Colonic mucosa (tissue), 4 donors: ENCODE measurements at regions not wholly inside any gene's neighbourhood (a gene's known extent, or its start where the extent isn't known, plus 50 kb on each side); places are given as distances from the start of the nearest gene placed in this dataset.

Experiments used
- DNase-seq: peaks from one replicate; pipeline ENCODE4 v3.0.0-alpha.2; 2020
- H3K27ac ChIP-seq: fragments of 200-600 bp; one replicate; pipeline ENCODE4 v1.8.0; 2021
- H3K27me3 ChIP-seq: fragments of 200-600 bp; one replicate; pipeline ENCODE4 v1.8.0; 2021
- H3K36me3 ChIP-seq: fragments of 200-600 bp; one replicate; pipeline ENCODE4 v1.8.0; 2021
- H3K4me1 ChIP-seq: fragments of 200-600 bp; one replicate; pipeline ENCODE4 v1.8.0; 2021; ENCODE audit warnings: mild to moderate bottlenecking
- H3K4me3 ChIP-seq: fragments of 200-600 bp; one replicate; pipeline ENCODE4 v1.8.0; 2021
- H3K9ac ChIP-seq, 2 donors: one replicate each; pipeline ENCODE4 v1.7.0; 2013; ENCODE audit warnings: control low read depth in 2 of 2, low read depth in 2 of 2, low read length in 2 of 2
- H3K9me3 ChIP-seq: fragments of 200-600 bp; one replicate; pipeline ENCODE4 v1.8.0; 2021
- intact Hi-C: fragments of 100-400 bp; cut with DNase I; formaldehyde crosslinking; loops from one replicate; pipeline ENCODE4 v1.14.1; 2022
- TF ChIP-seq, protein P1 (sequence below): fragments of 200-600 bp; IDR thresholded peaks from one replicate; pipeline ENCODE4 v1.8.0; 2022; ENCODE audit warnings: antibody characterized with exemption, mild to moderate bottlenecking
- donor health status: healthy.
- donor health status: DM: no; HTN: no; CAD: no.
- donor health status: DM: no; HTN: no; CAD: no.

DNA sequence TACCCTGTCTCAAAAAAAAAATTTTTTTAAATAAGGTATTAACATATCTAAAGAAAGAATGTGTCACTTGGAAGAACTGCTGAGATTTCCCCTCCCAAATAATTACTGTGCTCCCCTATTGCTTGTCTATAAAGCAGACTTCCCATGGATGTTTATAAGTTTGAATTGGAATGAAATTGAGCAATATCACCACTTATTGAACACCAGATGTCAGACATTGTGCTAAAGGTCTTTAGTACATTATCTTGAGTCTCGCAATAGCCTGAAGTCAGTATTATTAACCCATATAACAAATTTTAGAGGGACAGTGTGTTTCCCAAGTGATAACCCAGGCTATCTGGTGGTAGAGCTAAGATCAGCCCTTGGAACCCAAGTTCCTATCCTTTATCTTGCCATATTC is 69.0 kb upstream of the EPCAM start:
- Histone ChIP-seq H3K9me3 (no peaks in the 10 kb centered on the region), H3K4me3 (no peak overlapping the region), H3K27me3 (no peaks in the 10 kb centered on the region), H3K36me3 (no peaks in the 10 kb centered on the region), H3K9ac (no peak overlapping the region), H3K4me1 (no peaks in the 10 kb centered on the region), H3K27ac (no peak overlapping the region)
- no peak for DNase-seq
- TF ChIP-seq, protein P1, sequence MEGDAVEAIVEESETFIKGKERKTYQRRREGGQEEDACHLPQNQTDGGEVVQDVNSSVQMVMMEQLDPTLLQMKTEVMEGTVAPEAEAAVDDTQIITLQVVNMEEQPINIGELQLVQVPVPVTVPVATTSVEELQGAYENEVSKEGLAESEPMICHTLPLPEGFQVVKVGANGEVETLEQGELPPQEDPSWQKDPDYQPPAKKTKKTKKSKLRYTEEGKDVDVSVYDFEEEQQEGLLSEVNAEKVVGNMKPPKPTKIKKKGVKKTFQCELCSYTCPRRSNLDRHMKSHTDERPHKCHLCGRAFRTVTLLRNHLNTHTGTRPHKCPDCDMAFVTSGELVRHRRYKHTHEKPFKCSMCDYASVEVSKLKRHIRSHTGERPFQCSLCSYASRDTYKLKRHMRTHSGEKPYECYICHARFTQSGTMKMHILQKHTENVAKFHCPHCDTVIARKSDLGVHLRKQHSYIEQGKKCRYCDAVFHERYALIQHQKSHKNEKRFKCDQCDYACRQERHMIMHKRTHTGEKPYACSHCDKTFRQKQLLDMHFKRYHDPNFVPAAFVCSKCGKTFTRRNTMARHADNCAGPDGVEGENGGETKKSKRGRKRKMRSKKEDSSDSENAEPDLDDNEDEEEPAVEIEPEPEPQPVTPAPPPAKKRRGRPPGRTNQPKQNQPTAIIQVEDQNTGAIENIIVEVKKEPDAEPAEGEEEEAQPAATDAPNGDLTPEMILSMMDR = no peak
- intact Hi-C loops = no loop called here

DNA sequence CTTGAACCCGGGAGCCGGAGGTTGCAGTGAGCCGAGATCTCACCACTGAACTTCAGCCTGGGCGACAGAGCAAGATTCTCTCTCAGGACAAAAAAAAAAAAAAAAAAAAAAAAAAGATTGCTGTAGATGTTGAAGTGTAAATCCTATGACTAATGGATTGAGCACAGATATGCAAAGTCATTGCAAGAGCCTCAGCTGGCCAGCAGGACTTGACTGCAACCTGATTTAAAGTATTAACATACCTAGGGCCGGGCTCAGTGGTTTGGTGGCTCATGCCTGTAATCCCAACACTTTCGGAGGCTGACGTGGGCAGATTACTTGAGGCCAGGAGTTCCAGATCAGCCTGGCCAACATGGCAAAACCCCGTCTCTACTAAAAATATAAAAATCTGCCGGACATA is 69.6 kb upstream of the EPCAM start:
- Histone ChIP-seq H3K9me3 (no peaks in the 10 kb centered on the region), H3K4me1 (no peaks in the 10 kb centered on the region), H3K9ac (no peak overlapping the region), H3K27ac (no peak overlapping the region), H3K36me3 (no peaks in the 10 kb centered on the region), H3K27me3 (no peaks in the 10 kb centered on the region), H3K4me3 (no peak overlapping the region)
- intact Hi-C loops = no loop called here
- no peak for DNase-seq
- TF ChIP-seq, protein P1 = no peak

DNA sequence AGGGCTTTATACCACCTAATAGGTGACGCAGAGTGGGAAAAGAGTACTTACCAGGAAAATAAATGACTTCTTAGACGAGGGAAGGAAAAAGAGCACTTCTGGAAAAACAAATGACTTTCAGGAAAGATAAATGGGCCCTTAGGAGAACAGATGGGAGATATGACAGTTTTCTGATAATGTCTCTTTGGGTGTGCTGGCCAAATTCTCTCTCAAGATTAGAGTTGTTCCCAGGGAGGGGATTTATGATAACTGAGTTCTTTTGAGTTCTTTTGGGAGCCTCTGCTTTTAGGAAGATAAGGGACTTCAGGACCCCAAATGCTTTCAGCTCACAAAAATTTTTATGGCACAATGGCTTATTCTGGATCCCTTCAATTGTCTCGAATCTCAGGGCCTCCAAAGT is 70.3 kb upstream of the EPCAM start:
- Histone ChIP-seq H3K27me3 (no peaks in the 10 kb centered on the region), H3K36me3 (no peaks in the 10 kb centered on the region), H3K27ac (no peak overlapping the region), H3K9ac (no peak overlapping the region), H3K4me1 (no peaks in the 10 kb centered on the region), H3K4me3 (no peak overlapping the region), H3K9me3 (no peaks in the 10 kb centered on the region)
- intact Hi-C loops = no loop called here
- DNase-seq = no peak
- TF ChIP-seq, protein P1 = no peak

DNA sequence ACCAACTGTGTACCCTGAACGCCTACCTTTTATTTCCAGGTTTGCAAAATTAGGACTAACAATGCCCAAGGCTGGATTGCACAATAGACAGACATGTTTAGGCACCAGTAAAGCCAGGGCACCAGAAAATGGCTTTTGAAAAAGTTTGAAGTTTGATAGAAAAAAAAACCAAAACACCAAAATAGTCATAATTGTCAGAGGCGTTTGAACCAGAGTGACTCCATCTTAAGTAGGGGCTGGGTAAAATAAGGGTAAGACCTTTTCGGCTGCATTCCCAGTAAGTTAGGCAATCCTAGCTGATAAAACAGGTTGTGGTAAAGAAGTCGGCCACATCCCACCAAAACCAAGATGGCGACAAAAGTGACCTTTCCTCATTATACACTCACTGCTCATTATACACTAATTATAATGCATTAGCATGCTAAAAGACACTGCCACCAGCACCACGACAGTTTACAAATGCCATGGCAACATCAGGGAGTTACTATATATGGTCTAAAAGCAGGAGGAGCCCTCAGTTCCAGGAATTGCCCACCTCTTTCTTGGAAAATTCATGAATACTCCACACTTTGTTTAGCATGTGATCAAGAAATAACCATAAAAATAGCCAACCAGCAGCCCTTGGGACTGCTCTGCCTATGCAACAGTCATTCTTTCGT is 71.2 kb upstream of the EPCAM start:
- no peaks in the 10 kb centered on the region for H3K27me3 ChIP-seq
- no peak overlapping the region for H3K27ac ChIP-seq
- no peak overlapping the region for H3K4me3 ChIP-seq
- H3K4me1 ChIP-seq = no peaks in the 10 kb centered on the region
- no peaks in the 10 kb centered on the region for H3K9me3 ChIP-seq
- intact Hi-C loops = no loop called here
- no peak for DNase-seq
- no peak overlapping the region for H3K9ac ChIP-seq
- TF ChIP-seq, protein P1 = no peak
- H3K36me3 ChIP-seq = no peaks in the 10 kb centered on the region

DNA sequence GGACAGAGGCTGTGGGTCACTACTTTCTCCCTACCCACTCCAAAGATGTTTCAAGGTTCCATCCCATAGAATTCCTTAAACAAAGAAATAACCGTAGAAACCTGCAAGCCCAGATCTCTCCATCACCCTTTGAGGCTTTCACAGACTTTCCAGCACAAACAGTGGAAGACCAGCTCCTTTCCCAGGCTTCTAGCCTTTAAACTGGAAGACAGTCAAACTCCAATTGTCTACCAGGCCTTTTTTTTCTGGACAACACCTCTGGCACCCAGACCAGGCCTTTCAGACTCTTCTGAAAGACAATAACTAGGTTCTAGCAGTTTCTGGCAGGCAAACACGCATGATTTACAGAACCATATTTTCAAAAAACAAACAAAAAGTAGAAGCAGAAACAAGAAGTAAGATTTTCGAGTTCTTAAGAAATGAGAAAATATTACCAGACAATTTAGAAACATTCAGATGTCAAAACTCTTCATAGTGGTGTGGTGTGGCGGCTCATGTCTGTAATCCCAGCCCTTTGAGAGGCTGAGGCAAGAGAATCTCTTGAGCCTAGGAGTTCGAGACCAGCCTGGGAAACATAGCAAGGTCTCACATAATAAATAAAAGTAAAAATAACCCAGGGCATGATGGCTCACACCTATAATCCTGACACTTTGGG is 73.0 kb upstream of the EPCAM start:
- Histone ChIP-seq H3K4me3 (no peak overlapping the region), H3K4me1 (no peaks in the 10 kb centered on the region), H3K27me3 (no peaks in the 10 kb centered on the region), H3K9ac (no peak overlapping the region), H3K36me3 (no peaks in the 10 kb centered on the region), H3K9me3 (no peaks in the 10 kb centered on the region), H3K27ac (no peak overlapping the region)
- TF ChIP-seq, protein P1 = no peak
- intact Hi-C loops = no loop called here
- DNase-seq = no peak
